ENCODE measurements at regions not wholly inside any gene's neighbourhood (a gene's known extent, or its start where the extent isn't known, plus 50 kb on each side); places are given as distances from the start of the nearest gene placed in this dataset.

DNA sequence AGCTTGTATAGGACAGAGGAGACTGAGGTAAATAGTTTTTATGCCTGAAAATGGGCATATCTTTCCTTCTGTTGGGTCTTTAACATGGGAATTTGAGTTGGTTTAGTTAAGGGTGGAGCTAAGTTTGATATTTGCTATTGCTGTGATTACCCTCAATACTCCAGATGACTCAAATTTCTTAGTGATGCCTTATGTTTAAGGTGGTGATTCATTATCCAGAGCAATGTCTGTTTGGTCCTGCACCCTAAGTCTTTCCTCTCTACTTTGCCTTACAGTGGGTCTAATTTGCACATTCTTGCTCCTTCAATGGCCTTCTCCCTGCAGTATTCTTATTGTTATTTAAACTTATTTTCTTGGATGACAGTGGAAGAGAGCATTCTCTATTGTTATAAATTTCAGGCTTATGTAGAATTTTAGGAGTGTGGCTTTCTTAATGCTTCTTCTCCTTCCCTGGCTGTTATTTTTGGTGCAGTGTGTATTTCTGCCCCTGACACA, 312.9 kb upstream of the RPS23 start:
- Histone ChIP-seq H3K27ac (ENCODE audit: low read depth, low read length, poor library complexity, severe bottlenecking) (no peak overlapping the region), H3K36me3 (ENCODE audit: insufficient read depth, low read length, poor library complexity, severe bottlenecking) (no peaks in the 10 kb centered on the region), H3K9me3 (ENCODE audit: low read depth, low read length, poor library complexity, severe bottlenecking) (no peaks in the 10 kb centered on the region), H3K27me3 (replicated peaks; ENCODE audit: insufficient read depth, low read depth, low read length, poor library complexity) (no peaks in the 10 kb centered on the region), H3K4me1 (ENCODE audit: insufficient read depth, low read length, poor library complexity, severe bottlenecking) (no peaks in the 10 kb centered on the region), H3K4me3 (ENCODE audit: low read depth, low read length, poor library complexity, severe bottlenecking) (no peak overlapping the region)
- intact Hi-C loops (cut with micrococcal nuclease; ENCODE audit: unreplicated experiment), result no loop called here
- ChIA-PET CTCF (no interaction called here), POLR2A (ENCODE audit: low non-redundant PET) (no interaction called here)
- TF ChIP-seq, protein P1, sequence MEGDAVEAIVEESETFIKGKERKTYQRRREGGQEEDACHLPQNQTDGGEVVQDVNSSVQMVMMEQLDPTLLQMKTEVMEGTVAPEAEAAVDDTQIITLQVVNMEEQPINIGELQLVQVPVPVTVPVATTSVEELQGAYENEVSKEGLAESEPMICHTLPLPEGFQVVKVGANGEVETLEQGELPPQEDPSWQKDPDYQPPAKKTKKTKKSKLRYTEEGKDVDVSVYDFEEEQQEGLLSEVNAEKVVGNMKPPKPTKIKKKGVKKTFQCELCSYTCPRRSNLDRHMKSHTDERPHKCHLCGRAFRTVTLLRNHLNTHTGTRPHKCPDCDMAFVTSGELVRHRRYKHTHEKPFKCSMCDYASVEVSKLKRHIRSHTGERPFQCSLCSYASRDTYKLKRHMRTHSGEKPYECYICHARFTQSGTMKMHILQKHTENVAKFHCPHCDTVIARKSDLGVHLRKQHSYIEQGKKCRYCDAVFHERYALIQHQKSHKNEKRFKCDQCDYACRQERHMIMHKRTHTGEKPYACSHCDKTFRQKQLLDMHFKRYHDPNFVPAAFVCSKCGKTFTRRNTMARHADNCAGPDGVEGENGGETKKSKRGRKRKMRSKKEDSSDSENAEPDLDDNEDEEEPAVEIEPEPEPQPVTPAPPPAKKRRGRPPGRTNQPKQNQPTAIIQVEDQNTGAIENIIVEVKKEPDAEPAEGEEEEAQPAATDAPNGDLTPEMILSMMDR (conservative IDR thresholded peaks at IDR 0.05; ENCODE audit: low read depth, low read length), result no peak
- TF ChIP-seq EZH2 (IDR thresholded peaks at IDR 0.05; ENCODE audit: borderline replicate concordance, low read depth, low read length, poor library complexity, severe bottlenecking), result no peak
- no TSS peak for BruUV-seq (replicated peaks)
- no peak for DNase-seq (ENCODE audit: low spot score)

DNA sequence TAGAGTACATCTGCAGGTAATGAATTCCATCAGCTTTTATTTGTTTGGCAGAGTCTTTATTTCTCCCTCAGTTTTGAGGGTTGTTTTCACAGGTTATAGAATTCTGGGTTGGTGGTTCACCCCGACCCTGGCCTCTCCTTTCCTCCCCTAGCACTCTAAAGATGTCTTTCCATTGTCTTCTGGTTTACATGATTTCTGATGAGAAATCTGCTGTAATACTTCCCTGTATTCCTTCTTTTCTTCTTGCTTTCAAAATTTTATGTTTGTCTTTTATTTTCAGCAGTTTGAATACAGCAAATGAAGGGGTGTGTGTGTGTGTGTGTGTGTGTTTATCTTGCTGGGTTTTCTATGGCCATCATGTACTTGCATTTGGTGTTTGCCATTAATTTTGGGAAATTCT, 312.0 kb upstream of the RPS23 start:
- intact Hi-C loops (cut with micrococcal nuclease; ENCODE audit: unreplicated experiment), result no loop called here
- Histone ChIP-seq H3K4me3 (ENCODE audit: low read depth, low read length, poor library complexity, severe bottlenecking) (no peak overlapping the region), H3K4me1 (ENCODE audit: insufficient read depth, low read length, poor library complexity, severe bottlenecking) (no peaks in the 10 kb centered on the region), H3K9me3 (ENCODE audit: low read depth, low read length, poor library complexity, severe bottlenecking) (no peaks in the 10 kb centered on the region), H3K27me3 (replicated peaks; ENCODE audit: insufficient read depth, low read depth, low read length, poor library complexity) (no peaks in the 10 kb centered on the region), H3K36me3 (ENCODE audit: insufficient read depth, low read length, poor library complexity, severe bottlenecking) (no peaks in the 10 kb centered on the region), H3K27ac (ENCODE audit: low read depth, low read length, poor library complexity, severe bottlenecking) (no peak overlapping the region)
- no TSS peak for BruUV-seq (replicated peaks)
- POLR2A ChIA-PET (ENCODE audit: low non-redundant PET), result no interaction called here
- TF ChIP-seq, protein P1 (conservative IDR thresholded peaks at IDR 0.05; ENCODE audit: low read depth, low read length), result no peak
- TF ChIP-seq EZH2 (IDR thresholded peaks at IDR 0.05; ENCODE audit: borderline replicate concordance, low read depth, low read length, poor library complexity, severe bottlenecking), result no peak
- CTCF ChIA-PET, result no interaction called here
- no peak for DNase-seq (ENCODE audit: low spot score)

DNA sequence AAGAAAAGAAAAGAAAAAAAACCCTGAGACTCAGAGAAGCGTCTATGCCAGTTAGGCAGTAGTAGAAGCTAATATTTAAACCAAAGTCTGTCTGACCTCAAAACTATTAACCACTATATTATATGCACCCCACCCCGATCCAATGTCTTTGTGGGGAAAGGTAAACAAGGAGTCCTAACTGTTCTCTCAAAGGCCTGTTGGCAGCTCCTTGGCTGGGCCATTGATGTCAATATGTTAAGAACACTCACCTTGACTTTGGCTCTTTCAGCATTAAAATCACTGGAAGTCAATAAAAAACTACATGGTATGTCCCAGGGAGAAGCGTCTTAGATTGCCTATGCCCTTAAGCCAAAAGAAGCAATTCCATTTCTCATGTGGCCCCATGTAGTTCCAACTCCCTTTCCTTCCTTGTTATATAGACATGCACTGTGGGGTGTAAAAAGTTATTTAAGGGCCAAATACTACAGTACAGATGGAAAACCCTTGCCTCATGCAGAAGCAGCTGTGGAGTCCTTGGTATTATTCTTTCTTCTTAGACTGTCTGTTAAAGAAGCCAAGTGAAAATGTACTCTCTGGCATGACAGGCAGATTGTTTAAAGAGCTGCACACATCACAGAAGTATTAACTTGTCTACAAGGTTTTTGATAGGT, 308.6 kb upstream of the RPS23 start:
- POLR2A ChIA-PET (ENCODE audit: low non-redundant PET), result no interaction called here
- intact Hi-C loops (cut with micrococcal nuclease; ENCODE audit: unreplicated experiment), result no loop called here
- no TSS peak for BruUV-seq (replicated peaks)
- no peak for TF ChIP-seq EZH2 (IDR thresholded peaks at IDR 0.05; ENCODE audit: borderline replicate concordance, low read depth, low read length, poor library complexity, severe bottlenecking)
- TF ChIP-seq, protein P1 (conservative IDR thresholded peaks at IDR 0.05; ENCODE audit: low read depth, low read length), result no peak
- DNase-seq (ENCODE audit: low spot score), result no peak
- Histone ChIP-seq H3K27me3 (replicated peaks; ENCODE audit: insufficient read depth, low read depth, low read length, poor library complexity) (no peaks in the 10 kb centered on the region), H3K27ac (ENCODE audit: low read depth, low read length, poor library complexity, severe bottlenecking) (no peak overlapping the region), H3K4me3 (ENCODE audit: low read depth, low read length, poor library complexity, severe bottlenecking) (no peak overlapping the region), H3K9me3 (ENCODE audit: low read depth, low read length, poor library complexity, severe bottlenecking) (no peaks in the 10 kb centered on the region), H3K36me3 (ENCODE audit: insufficient read depth, low read length, poor library complexity, severe bottlenecking) (no peaks in the 10 kb centered on the region), H3K4me1 (ENCODE audit: insufficient read depth, low read length, poor library complexity, severe bottlenecking) (no peaks in the 10 kb centered on the region)
- CTCF ChIA-PET, result no interaction called here

Measured in A673 (cell line).